ENCODE measurements at regions not wholly inside any gene's neighbourhood (a gene's known extent, or its start where the extent isn't known, plus 50 kb on each side); places are given as distances from the start of the nearest gene placed in this dataset.

DNA sequence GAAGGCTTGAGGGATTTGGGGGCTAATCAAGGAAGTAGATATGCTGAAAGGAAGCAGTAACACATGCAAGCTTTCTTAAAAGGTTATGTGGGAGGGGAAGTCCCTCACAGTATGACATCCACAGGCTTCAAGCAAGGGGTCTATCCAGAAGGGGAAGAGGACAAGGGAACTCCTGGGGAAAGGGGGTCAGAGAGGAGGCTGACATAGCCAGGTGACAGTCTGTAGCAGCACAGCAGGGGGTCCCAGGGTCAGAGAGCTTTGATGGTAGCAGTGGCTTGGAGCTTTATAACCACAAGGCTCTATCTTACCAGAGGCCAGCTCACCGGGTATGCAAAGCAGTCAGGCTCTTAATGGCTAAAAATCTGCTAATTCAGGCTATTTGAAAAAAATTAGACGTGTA lies 150.6 kb upstream of the NSMCE3 start:
- TF ChIP-seq YY1 (IDR thresholded peaks at IDR 0.05; ENCODE audit: insufficient read depth, insufficient read length) (no peak), SUZ12 (IDR thresholded peaks at IDR 0.05; ENCODE audit: extremely low read depth, insufficient read depth, insufficient read length) (no peak)
- H3K27me3 ChIP-seq (ENCODE audit: insufficient read depth, insufficient read length) = no peaks in the 10 kb centered on the region
- no peak for DNase-seq (ENCODE audit: low read depth, low spot score)
- H3K9me3 ChIP-seq (ENCODE audit: insufficient read depth, low read length) = 0 out of 2 replicates have a peak, but pooled peaks cover 10% of the 10 kb centered on the region
- H3K4me3 ChIP-seq (ENCODE audit: insufficient read length, low read depth) = no peak overlapping the region
- H3K9ac ChIP-seq (ENCODE audit: insufficient read length, low read depth) = no peak overlapping the region
- H3K4me1 ChIP-seq (ENCODE audit: insufficient read depth, insufficient read length) = no peaks in the 10 kb centered on the region
- no peaks in the 10 kb centered on the region for H3K36me3 ChIP-seq (ENCODE audit: insufficient read depth, insufficient read length, low read length)

DNA sequence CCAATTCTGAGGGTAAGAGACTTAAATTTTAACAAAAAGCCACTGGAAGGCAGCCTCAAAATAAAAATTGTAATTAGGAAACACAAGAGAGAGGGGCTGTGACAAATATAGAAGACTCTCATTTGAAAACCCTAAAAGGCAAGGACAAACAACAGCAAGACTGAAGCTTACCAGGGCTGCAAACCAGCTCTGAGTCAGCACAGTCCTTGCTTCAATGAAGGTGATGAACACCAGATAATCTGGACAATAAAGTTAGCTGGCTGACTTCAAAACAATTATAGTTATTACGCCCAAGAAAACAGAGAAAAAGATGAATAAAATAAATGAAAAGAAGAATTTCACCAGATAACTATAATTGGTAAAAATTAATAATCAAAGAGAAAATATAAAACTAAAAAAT lies 149.3 kb upstream of the NSMCE3 start:
- TF ChIP-seq SUZ12 (IDR thresholded peaks at IDR 0.05; ENCODE audit: extremely low read depth, insufficient read depth, insufficient read length) (no peak), ZNF274 (IDR thresholded peaks at IDR 0.05; ENCODE audit: low read depth, low read length) (no peak), YY1 (IDR thresholded peaks at IDR 0.05; ENCODE audit: insufficient read depth, insufficient read length) (no peak)
- no peak for DNase-seq (ENCODE audit: low read depth, low spot score)
- H3K4me3 ChIP-seq (ENCODE audit: insufficient read length, low read depth) = no peak overlapping the region
- 0 out of 2 replicates have a peak, but pooled peaks cover 1% of the 10 kb centered on the region for H3K9me3 ChIP-seq (ENCODE audit: insufficient read depth, low read length)
- H3K4me1 ChIP-seq (ENCODE audit: insufficient read depth, insufficient read length) = no peaks in the 10 kb centered on the region
- H3K36me3 ChIP-seq (ENCODE audit: insufficient read depth, insufficient read length, low read length) = no peaks in the 10 kb centered on the region
- no peak overlapping the region for H3K9ac ChIP-seq (ENCODE audit: insufficient read length, low read depth)
- H3K27me3 ChIP-seq (ENCODE audit: insufficient read depth, insufficient read length) = no peaks in the 10 kb centered on the region

DNA sequence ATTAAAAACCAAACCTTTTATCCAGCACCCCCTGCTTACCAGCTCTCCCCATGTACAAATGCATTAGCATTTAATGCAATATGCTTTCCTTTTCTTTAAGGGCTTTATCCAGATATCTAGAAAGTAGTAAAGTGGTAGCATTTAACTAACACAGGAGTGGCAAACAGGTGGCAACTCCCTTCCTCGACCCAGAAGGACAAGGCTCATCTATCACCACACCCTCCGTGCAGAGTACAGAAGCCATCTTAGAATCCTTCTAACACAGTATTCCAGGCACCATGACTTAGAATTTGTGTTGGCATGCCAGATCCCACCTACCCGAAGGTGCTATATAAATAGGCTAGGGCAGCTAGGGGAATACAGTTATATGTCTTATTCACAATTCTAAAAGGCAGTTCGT lies 148.6 kb upstream of the NSMCE3 start:
- H3K4me3 ChIP-seq (ENCODE audit: insufficient read length, low read depth) = no peak overlapping the region
- TF ChIP-seq YY1 (IDR thresholded peaks at IDR 0.05; ENCODE audit: insufficient read depth, insufficient read length) (no peak), ZNF274 (IDR thresholded peaks at IDR 0.05; ENCODE audit: low read depth, low read length) (no peak), SUZ12 (IDR thresholded peaks at IDR 0.05; ENCODE audit: extremely low read depth, insufficient read depth, insufficient read length) (no peak)
- no peak for DNase-seq (ENCODE audit: low read depth, low spot score)
- H3K36me3 ChIP-seq (ENCODE audit: insufficient read depth, insufficient read length, low read length) = no peaks in the 10 kb centered on the region
- H3K9me3 ChIP-seq (ENCODE audit: insufficient read depth, low read length) = no peaks in the 10 kb centered on the region
- H3K4me1 ChIP-seq (ENCODE audit: insufficient read depth, insufficient read length) = no peaks in the 10 kb centered on the region
- H3K27me3 ChIP-seq (ENCODE audit: insufficient read depth, insufficient read length) = no peaks in the 10 kb centered on the region
- H3K9ac ChIP-seq (ENCODE audit: insufficient read length, low read depth) = no peak overlapping the region

DNA sequence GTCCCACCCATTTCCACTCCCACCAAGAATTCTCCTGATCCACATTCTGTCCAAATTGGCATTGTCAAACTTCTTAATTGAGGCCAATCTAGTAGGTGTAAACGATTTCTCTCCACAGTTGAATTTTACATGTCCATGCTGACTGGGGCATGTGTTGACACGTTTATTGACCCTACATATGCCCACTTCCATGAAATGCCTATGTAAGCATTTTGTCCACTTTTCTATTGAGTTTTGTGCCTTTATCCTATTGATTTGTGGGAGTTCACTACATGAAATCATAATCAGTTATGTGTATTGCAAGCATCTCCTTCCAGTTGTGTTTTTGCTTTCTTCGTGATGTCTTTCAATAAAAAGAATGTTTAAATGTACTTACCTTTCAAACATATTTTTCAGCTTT lies 141.7 kb upstream of the NSMCE3 start:
- no peak for TF ChIP-seq ZNF274 (IDR thresholded peaks at IDR 0.05; ENCODE audit: low read depth, low read length)
- TF ChIP-seq YY1 (IDR thresholded peaks at IDR 0.05; ENCODE audit: insufficient read depth, insufficient read length) = no peak
- no peak for TF ChIP-seq SUZ12 (IDR thresholded peaks at IDR 0.05; ENCODE audit: extremely low read depth, insufficient read depth, insufficient read length)
- H3K9me3 ChIP-seq (ENCODE audit: insufficient read depth, low read length) = no peaks in the 10 kb centered on the region
- H3K4me1 ChIP-seq (ENCODE audit: insufficient read depth, insufficient read length) = no peaks in the 10 kb centered on the region
- no peak overlapping the region for H3K4me3 ChIP-seq (ENCODE audit: insufficient read length, low read depth)
- DNase-seq (ENCODE audit: low read depth, low spot score) = no peak
- no peaks in the 10 kb centered on the region for H3K36me3 ChIP-seq (ENCODE audit: insufficient read depth, insufficient read length, low read length)
- no peaks in the 10 kb centered on the region for H3K27me3 ChIP-seq (ENCODE audit: insufficient read depth, insufficient read length)
- H3K9ac ChIP-seq (ENCODE audit: insufficient read length, low read depth) = no peak overlapping the region

DNA sequence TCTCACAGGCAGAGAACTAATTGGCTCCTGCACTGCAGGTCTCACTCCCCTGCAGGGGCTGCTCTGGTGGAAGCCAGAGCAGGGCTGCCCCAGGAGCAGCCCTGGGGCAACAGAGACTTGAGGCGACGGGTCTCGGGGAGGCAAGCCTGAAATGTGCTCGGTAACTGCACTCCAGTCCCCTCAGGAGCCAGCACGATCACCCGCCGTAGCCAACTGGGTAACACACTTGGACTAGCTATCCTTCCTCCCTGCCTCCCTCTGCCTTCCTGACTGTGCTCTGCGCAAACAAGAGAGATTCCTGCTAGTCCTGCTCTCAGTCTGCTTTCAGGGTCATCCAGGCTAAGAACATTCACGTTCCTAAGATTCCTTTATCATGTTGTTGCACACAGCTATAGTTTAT lies 140.7 kb upstream of the NSMCE3 start:
- TF ChIP-seq YY1 (IDR thresholded peaks at IDR 0.05; ENCODE audit: insufficient read depth, insufficient read length) (no peak), SUZ12 (IDR thresholded peaks at IDR 0.05; ENCODE audit: extremely low read depth, insufficient read depth, insufficient read length) (no peak)
- Histone ChIP-seq H3K4me3 (ENCODE audit: insufficient read length, low read depth) (no peak overlapping the region), H3K9ac (ENCODE audit: insufficient read length, low read depth) (no peak overlapping the region), H3K27me3 (ENCODE audit: insufficient read depth, insufficient read length) (no peaks in the 10 kb centered on the region), H3K9me3 (ENCODE audit: insufficient read depth, low read length) (no peaks in the 10 kb centered on the region), H3K4me1 (ENCODE audit: insufficient read depth, insufficient read length) (no peaks in the 10 kb centered on the region), H3K36me3 (ENCODE audit: insufficient read depth, insufficient read length, low read length) (no peaks in the 10 kb centered on the region)
- no peak for DNase-seq (ENCODE audit: low read depth, low spot score)

GRCh38 chr15:29409890-29410289 lies 140.3 kb upstream of the NSMCE3 start:
- H3K27me3 ChIP-seq (ENCODE audit: insufficient read depth, insufficient read length) = no peaks in the 10 kb centered on the region
- H3K36me3 ChIP-seq (ENCODE audit: insufficient read depth, insufficient read length, low read length) = no peaks in the 10 kb centered on the region
- no peak overlapping the region for H3K4me3 ChIP-seq (ENCODE audit: insufficient read length, low read depth)
- H3K9ac ChIP-seq (ENCODE audit: insufficient read length, low read depth) = no peak overlapping the region
- no peak for DNase-seq (ENCODE audit: low read depth, low spot score)
- no peaks in the 10 kb centered on the region for H3K9me3 ChIP-seq (ENCODE audit: insufficient read depth, low read length)
- TF ChIP-seq ZNF274 (IDR thresholded peaks at IDR 0.05; ENCODE audit: low read depth, low read length) = no peak
- TF ChIP-seq SUZ12 (IDR thresholded peaks at IDR 0.05; ENCODE audit: extremely low read depth, insufficient read depth, insufficient read length) = no peak
- TF ChIP-seq YY1 (IDR thresholded peaks at IDR 0.05; ENCODE audit: insufficient read depth, insufficient read length) = no peak
- H3K4me1 ChIP-seq (ENCODE audit: insufficient read depth, insufficient read length) = no peaks in the 10 kb centered on the region

GRCh38 chr15:29405564-29405963 lies 135.9 kb upstream of the NSMCE3 start:
- DNase-seq (ENCODE audit: low read depth, low spot score) = no peak
- H3K36me3 ChIP-seq (ENCODE audit: insufficient read depth, insufficient read length, low read length) = no peaks in the 10 kb centered on the region
- no peaks in the 10 kb centered on the region for H3K27me3 ChIP-seq (ENCODE audit: insufficient read depth, insufficient read length)
- no peak overlapping the region for H3K9ac ChIP-seq (ENCODE audit: insufficient read length, low read depth)
- no peaks in the 10 kb centered on the region for H3K4me1 ChIP-seq (ENCODE audit: insufficient read depth, insufficient read length)
- H3K9me3 ChIP-seq (ENCODE audit: insufficient read depth, low read length) = no peaks in the 10 kb centered on the region
- H3K4me3 ChIP-seq (ENCODE audit: insufficient read length, low read depth) = no peak overlapping the region
- no peak for TF ChIP-seq ZNF274 (IDR thresholded peaks at IDR 0.05; ENCODE audit: low read depth, low read length)
- no peak for TF ChIP-seq YY1 (IDR thresholded peaks at IDR 0.05; ENCODE audit: insufficient read depth, insufficient read length)
- no peak for TF ChIP-seq SUZ12 (IDR thresholded peaks at IDR 0.05; ENCODE audit: extremely low read depth, insufficient read depth, insufficient read length)

DNA sequence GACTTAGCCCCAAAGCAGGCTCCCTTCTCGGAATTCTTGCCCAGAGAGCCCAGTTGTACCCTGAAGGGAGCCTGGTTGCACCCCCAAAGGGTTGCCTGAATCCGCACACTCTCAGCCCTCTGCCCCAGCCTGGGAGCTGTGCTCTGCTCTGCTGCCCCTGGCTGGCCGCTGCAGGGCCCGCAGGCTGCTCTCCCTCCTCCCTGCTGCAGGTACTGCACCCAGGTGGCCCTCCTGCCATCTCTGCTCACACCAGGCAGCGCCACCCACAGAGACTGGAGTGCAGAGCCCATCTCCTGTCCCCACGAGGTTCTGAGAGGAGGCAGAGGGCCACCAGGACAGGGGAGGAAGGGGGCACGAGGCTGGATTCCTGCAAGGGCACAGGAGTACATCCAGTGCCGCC lies 134.2 kb upstream of the NSMCE3 start:
- Histone ChIP-seq H3K27me3 (ENCODE audit: insufficient read depth, insufficient read length) (no peaks in the 10 kb centered on the region), H3K9ac (ENCODE audit: insufficient read length, low read depth) (no peak overlapping the region), H3K4me1 (ENCODE audit: insufficient read depth, insufficient read length) (no peaks in the 10 kb centered on the region), H3K36me3 (ENCODE audit: insufficient read depth, insufficient read length, low read length) (no peaks in the 10 kb centered on the region), H3K9me3 (ENCODE audit: insufficient read depth, low read length) (no peaks in the 10 kb centered on the region), H3K4me3 (ENCODE audit: insufficient read length, low read depth) (no peak overlapping the region)
- TF ChIP-seq SUZ12 (IDR thresholded peaks at IDR 0.05; ENCODE audit: extremely low read depth, insufficient read depth, insufficient read length) (no peak), YY1 (IDR thresholded peaks at IDR 0.05; ENCODE audit: insufficient read depth, insufficient read length) (no peak), ZNF274 (IDR thresholded peaks at IDR 0.05; ENCODE audit: low read depth, low read length) (no peak)
- no peak for DNase-seq (ENCODE audit: low read depth, low spot score)

Data from NT2/D1 (cell line).